Body of pancreas (tissue), 4 donors: ENCODE measurements at regions not wholly inside any gene's neighbourhood (a gene's known extent, or its start where the extent isn't known, plus 50 kb on each side); places are given as distances from the start of the nearest gene placed in this dataset. TPM values are rescaled to one million over a fixed set of nuclear protein-coding genes. Genes with fewer than 3 reads are reported as not detected.

ENCODE experiments used
- ATAC-seq: fragments of 150-250 bp; one replicate; pipeline ENCODE4 v1.9.1; 2016
- DNase-seq, 4 donors: peaks; one replicate each; pipeline ENCODE4 v3.0.0-alpha.2; 2019
- H3K27ac ChIP-seq, 4 donors: fragments of 200-600 bp; sonication (generic); 1 replicate in 3 of 4; 2 replicates in 1 of 4; pipeline versions ENCODE4 v1.5.1 to v1.6.1; 2016 to 2019; ENCODE audit warnings: mild to moderate bottlenecking in 1 of 4, mixed read lengths in 1 of 4, moderate library complexity in 1 of 4
- H3K27me3 ChIP-seq, 2 donors: fragments of 200-600 bp; sonication (generic); one replicate each; pipeline ENCODE4 v1.6.0; 2016; ENCODE audit warnings: mild to moderate bottlenecking in 1 of 2
- H3K36me3 ChIP-seq, 2 donors: fragments of 200-600 bp; sonication (generic); replicated peaks in 1 of 2; 2 replicates each; pipeline ENCODE4 v1.5.1; 2016; ENCODE audit warnings: low read depth in 2 of 2; ENCODE audit not compliant: insufficient read depth in 1 of 2
- H3K4me1 ChIP-seq: fragments of 200-600 bp; sonication (generic); one replicate; pipeline ENCODE4 v1.6.0; 2016
- H3K4me3 ChIP-seq, 2 donors: fragments of 200-600 bp; sonication (generic); 1 replicate in 1 of 2; 2 replicates in 1 of 2; pipeline ENCODE4 v1.5.1; 2016 to 2019
- H3K9me3 ChIP-seq, 3 donors: fragments of 200-600 bp; sonication (generic); 1 replicate in 2 of 3; 2 replicates in 1 of 3; pipeline ENCODE4 v1.5.1; 2016
- CTCF ChIP-seq, 7 experiments: fragments of 450-650 bp in 4 of 7; fragments of 200-600 bp in 3 of 7; sonication (generic) in 3 of 7; IDR thresholded peaks; one replicate each; pipeline ENCODE4 v1.5.1; 2016 to 2019; ENCODE audit warnings: antibody characterized with exemption in 7 of 7
- POLR2A ChIP-seq, 3 donors: fragments of 450-650 bp; IDR thresholded peaks; one replicate each; pipeline ENCODE4 v1.6.1; 2016; ENCODE audit warnings: antibody characterized with exemption in 3 of 3, mild to moderate bottlenecking in 2 of 3
- WGBS, 2 donors: methylation state at CpG; one replicate each; pipeline ENCODE4 v1.1.5; 2017; 5-methylcytosine and 5-hydroxymethylcytosine counted together
- intact Hi-C: fragments of 100-400 bp; cut with DNase I; formaldehyde crosslinking; loops from one replicate; pipeline ENCODE4 v1.15.1; 2023
- small RNA-seq: library from RNA; depleted of rRNA; stranded (forward); fragments of <200 nt; gene quantifications from one replicate; pipeline ENCODE3, GENCODE V24; 2016

DNA sequence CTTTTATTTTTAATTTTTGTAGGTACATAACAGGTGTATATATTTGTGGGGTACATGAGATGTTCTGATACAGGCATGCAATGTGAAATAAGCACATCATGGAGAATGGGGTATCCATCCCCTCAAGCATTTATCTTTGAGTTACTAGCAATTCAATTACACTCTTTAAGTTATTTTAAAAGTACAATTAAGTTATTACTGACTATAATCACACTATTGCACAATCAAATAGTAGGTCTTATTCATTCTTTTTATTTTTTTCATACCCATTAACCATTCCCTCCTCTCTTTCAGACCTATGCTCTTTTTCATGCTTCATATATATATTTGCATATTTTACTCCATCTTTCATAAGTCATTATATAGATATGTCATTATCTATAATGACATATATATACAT, 93.3 kb downstream of the MAGEB5 start:
- TF ChIP-seq CTCF (IDR thresholded peaks at IDR 0.05) (no peak), POLR2A (IDR thresholded peaks at IDR 0.05) (no peak)
- Histone ChIP-seq H3K36me3 (no peaks in the 10 kb centered on the region), H3K27me3 (no peaks in the 10 kb centered on the region), H3K4me3 (no peak overlapping the region), H3K9me3 (no peaks in the 10 kb centered on the region), H3K4me1 (no peaks in the 10 kb centered on the region), H3K27ac (no peak overlapping the region)
- intact Hi-C loops, result no loop called here
- ATAC-seq (no peak), DNase-seq (no peak)

GRCh38 chrX:26295425-26295824, 79.5 kb downstream of the MAGEB5 start:
- TF ChIP-seq POLR2A (IDR thresholded peaks at IDR 0.05), result no peak
- TF ChIP-seq CTCF (IDR thresholded peaks at IDR 0.05), result no peak
- Histone ChIP-seq H3K27ac (no peak overlapping the region), H3K4me1 (peaks cover 7% of the 10 kb centered on the region), H3K27me3 (no peaks in the 10 kb centered on the region), H3K4me3 (no peak overlapping the region), H3K9me3 (no peaks in the 10 kb centered on the region), H3K36me3 (no peaks in the 10 kb centered on the region)
- WGBS, 2 donors, result 4 to 5% methylated on average over 1 of the region's 1 CpG
- DNase-seq, result no peak
- intact Hi-C loops, result no loop called here
- ATAC-seq, result peak; percentile 33

- Histone ChIP-seq H3K4me1 (no peaks in the 10 kb centered on the region), H3K4me3 (no peak overlapping the region), H3K27ac (no peak overlapping the region), H3K27me3 (no peaks in the 10 kb centered on the region), H3K36me3 (no peaks in the 10 kb centered on the region), H3K9me3 (no peaks in the 10 kb centered on the region)
- ATAC-seq (no peak), DNase-seq (no peak)
- TF ChIP-seq CTCF (IDR thresholded peaks at IDR 0.05), result no peak
- no peak for TF ChIP-seq POLR2A (IDR thresholded peaks at IDR 0.05)
- WGBS, 2 donors, result 98% methylated on average over 7 of the region's 9 CpGs; no CpG with 5 or more reads in 1 of the 2 donors
- intact Hi-C loops, result no loop called here
These were observed 70.9 kb downstream of the MAGEB5 start for GRCh38 chrX:26286836-26287235.

Small RNAs in the stretch of these regions (small RNA-seq; reads per million reads assigned to genes)
- gene AC005345.1 (not detected), gene RF00019 (not detected), gene RNU1-142P (not detected)
